ENCODE measurements at regions not wholly inside any gene's neighbourhood (a gene's known extent, or its start where the extent isn't known, plus 50 kb on each side); places are given as distances from the start of the nearest gene placed in this dataset.
"Not testable (repeated sequence)": the region's sequence is repeated elsewhere in the genome, so short reads cannot be mapped to it uniquely, and the experiment has no call there.

GRCh38 chr6:63464060-63464459 is 108.2 kb upstream of the LOC128125822 start:
- H3K4me3 ChIP-seq (ENCODE audit: low read depth, low read length) = no peak overlapping the region
- H3K36me3 ChIP-seq (ENCODE audit: control insufficient read depth, insufficient read depth, low read length) = no peaks in the 10 kb centered on the region
- TF ChIP-seq, protein P1, sequence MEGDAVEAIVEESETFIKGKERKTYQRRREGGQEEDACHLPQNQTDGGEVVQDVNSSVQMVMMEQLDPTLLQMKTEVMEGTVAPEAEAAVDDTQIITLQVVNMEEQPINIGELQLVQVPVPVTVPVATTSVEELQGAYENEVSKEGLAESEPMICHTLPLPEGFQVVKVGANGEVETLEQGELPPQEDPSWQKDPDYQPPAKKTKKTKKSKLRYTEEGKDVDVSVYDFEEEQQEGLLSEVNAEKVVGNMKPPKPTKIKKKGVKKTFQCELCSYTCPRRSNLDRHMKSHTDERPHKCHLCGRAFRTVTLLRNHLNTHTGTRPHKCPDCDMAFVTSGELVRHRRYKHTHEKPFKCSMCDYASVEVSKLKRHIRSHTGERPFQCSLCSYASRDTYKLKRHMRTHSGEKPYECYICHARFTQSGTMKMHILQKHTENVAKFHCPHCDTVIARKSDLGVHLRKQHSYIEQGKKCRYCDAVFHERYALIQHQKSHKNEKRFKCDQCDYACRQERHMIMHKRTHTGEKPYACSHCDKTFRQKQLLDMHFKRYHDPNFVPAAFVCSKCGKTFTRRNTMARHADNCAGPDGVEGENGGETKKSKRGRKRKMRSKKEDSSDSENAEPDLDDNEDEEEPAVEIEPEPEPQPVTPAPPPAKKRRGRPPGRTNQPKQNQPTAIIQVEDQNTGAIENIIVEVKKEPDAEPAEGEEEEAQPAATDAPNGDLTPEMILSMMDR (IDR thresholded peaks at IDR 0.05; ENCODE audit: insufficient read depth, low read length, poor library complexity, severe bottlenecking) = no peak
- no peak for DNase-seq (ENCODE audit: low read depth)
- no peaks in the 10 kb centered on the region for H3K27me3 ChIP-seq (ENCODE audit: control insufficient read depth, insufficient read depth, low read length)

GRCh38 chr6:63465750-63466149 is 106.5 kb upstream of the LOC128125822 start:
- H3K27me3 ChIP-seq (ENCODE audit: control insufficient read depth, insufficient read depth, low read length) = no peaks in the 10 kb centered on the region
- TF ChIP-seq, protein P1 (IDR thresholded peaks at IDR 0.05; ENCODE audit: insufficient read depth, low read length, poor library complexity, severe bottlenecking) = no peak
- H3K36me3 ChIP-seq (ENCODE audit: control insufficient read depth, insufficient read depth, low read length) = no peaks in the 10 kb centered on the region
- DNase-seq (ENCODE audit: low read depth) = no peak
- H3K4me3 ChIP-seq (ENCODE audit: low read depth, low read length) = no peak overlapping the region

DNA sequence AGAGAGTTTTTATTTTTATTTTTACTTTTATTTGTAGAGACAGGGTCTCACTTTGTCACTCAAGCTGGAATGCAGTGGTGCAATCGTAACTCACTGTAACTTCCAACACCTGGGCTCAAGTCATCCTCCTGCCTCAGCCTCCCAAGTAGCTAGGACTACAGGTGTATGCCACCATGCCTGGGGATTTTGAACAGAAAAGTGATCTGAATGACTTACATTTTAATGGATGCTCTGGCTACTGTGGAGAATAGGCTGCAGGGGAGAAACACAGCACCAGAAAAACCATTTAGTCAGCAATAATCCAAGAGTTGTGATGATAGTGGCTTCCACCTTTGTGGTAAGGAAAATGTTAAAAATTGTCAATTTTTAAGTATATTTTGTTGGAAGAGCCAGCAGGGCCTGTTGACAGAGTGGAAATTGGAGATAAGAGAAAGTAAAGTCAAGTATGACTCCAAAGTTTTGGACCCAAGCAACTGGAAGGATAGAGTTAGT is 106.0 kb upstream of the LOC128125822 start:
- no peak for DNase-seq (ENCODE audit: low read depth)
- TF ChIP-seq, protein P1 (IDR thresholded peaks at IDR 0.05; ENCODE audit: insufficient read depth, low read length, poor library complexity, severe bottlenecking) = no peak
- Histone ChIP-seq H3K4me3 (ENCODE audit: low read depth, low read length) (no peak overlapping the region), H3K27me3 (ENCODE audit: control insufficient read depth, insufficient read depth, low read length) (no peaks in the 10 kb centered on the region), H3K36me3 (ENCODE audit: control insufficient read depth, insufficient read depth, low read length) (no peaks in the 10 kb centered on the region)

GRCh38 chr6:63467247-63467954 is 104.9 kb upstream of the LOC128125822 start:
- Histone ChIP-seq H3K36me3 (ENCODE audit: control insufficient read depth, insufficient read depth, low read length) (no peaks in the 10 kb centered on the region), H3K4me3 (ENCODE audit: low read depth, low read length) (no peak overlapping the region), H3K27me3 (ENCODE audit: control insufficient read depth, insufficient read depth, low read length) (no peaks in the 10 kb centered on the region)
- DNase-seq (ENCODE audit: low read depth) = no peak
- TF ChIP-seq, protein P1 (IDR thresholded peaks at IDR 0.05; ENCODE audit: insufficient read depth, low read length, poor library complexity, severe bottlenecking) = no peak

GRCh38 chr6:63471145-63471544 is 101.1 kb upstream of the LOC128125822 start:
- not testable (repeated sequence) for DNase-seq (ENCODE audit: low read depth); H3K27me3 ChIP-seq (ENCODE audit: control insufficient read depth, insufficient read depth, low read length); H3K4me3 ChIP-seq (ENCODE audit: low read depth, low read length); H3K36me3 ChIP-seq (ENCODE audit: control insufficient read depth, insufficient read depth, low read length)

DNA sequence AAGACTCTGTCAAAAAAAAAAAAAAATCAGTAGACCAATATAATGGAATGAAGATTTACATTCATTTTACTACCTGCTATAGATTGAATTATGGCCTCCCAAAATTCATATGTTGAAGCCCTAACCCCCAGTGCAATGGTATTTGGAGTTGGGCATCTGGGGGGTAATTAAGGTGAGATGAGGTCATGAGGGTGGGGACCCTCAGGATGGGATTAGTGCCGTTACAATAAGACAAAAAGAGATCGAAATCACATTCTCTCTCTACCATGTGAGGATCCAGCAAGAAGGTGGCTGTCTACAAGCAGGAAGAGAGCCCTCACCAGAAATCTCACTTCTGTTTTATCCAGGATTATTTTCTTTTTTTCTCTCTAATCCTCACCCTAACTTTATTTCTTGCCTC is 100.6 kb upstream of the LOC128125822 start:
- no peak overlapping the region for H3K4me3 ChIP-seq (ENCODE audit: low read depth, low read length)
- H3K27me3 ChIP-seq (ENCODE audit: control insufficient read depth, insufficient read depth, low read length) = no peaks in the 10 kb centered on the region
- TF ChIP-seq, protein P1 (IDR thresholded peaks at IDR 0.05; ENCODE audit: insufficient read depth, low read length, poor library complexity, severe bottlenecking) = no peak
- DNase-seq (ENCODE audit: low read depth) = no peak
- H3K36me3 ChIP-seq (ENCODE audit: control insufficient read depth, insufficient read depth, low read length) = no peaks in the 10 kb centered on the region
